B cell (primary cell): ENCODE measurements at regions not wholly inside any gene's neighbourhood (a gene's known extent, or its start where the extent isn't known, plus 50 kb on each side); places are given as distances from the start of the nearest gene placed in this dataset.

Source experiments
- EZH2 ChIP-seq: IDR thresholded peaks from 2 replicates; pipeline ENCODE4 v1.6.1; 2012; ENCODE audit warnings: borderline replicate concordance, low read depth, mild to moderate bottlenecking, moderate library complexity, low read length; ENCODE audit not compliant: insufficient read depth, poor library complexity, severe bottlenecking
- TF ChIP-seq, protein P1 (sequence below): fragments of 200-600 bp; IDR thresholded peaks from one replicate; pipeline ENCODE4 v1.8.0; 2022; ENCODE audit warnings: antibody characterized with exemption, mild to moderate bottlenecking

DNA sequence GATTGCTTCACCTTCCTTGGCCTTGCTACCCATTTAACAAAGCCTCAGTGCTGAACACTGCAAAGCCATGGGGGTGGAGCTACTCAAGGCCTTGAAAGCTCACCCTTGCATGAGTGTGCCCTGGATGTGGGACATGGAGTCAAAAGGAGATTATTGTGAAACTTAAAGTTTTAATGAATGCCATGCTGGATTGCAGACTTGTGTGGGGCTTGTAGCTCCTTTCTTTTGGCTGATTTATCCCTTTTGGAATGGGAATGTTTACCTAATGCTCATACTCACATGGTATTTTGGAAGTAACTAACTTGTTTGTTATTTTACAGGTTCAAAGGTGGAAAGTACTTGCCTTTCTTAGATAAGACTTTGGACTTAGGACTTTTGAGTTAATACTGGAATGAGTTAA is 538.5 kb upstream of the NECTIN3 start:
- TF ChIP-seq, protein P1, sequence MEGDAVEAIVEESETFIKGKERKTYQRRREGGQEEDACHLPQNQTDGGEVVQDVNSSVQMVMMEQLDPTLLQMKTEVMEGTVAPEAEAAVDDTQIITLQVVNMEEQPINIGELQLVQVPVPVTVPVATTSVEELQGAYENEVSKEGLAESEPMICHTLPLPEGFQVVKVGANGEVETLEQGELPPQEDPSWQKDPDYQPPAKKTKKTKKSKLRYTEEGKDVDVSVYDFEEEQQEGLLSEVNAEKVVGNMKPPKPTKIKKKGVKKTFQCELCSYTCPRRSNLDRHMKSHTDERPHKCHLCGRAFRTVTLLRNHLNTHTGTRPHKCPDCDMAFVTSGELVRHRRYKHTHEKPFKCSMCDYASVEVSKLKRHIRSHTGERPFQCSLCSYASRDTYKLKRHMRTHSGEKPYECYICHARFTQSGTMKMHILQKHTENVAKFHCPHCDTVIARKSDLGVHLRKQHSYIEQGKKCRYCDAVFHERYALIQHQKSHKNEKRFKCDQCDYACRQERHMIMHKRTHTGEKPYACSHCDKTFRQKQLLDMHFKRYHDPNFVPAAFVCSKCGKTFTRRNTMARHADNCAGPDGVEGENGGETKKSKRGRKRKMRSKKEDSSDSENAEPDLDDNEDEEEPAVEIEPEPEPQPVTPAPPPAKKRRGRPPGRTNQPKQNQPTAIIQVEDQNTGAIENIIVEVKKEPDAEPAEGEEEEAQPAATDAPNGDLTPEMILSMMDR, result no peak
- TF ChIP-seq EZH2, result no peak
